ENCODE measurements at regions not wholly inside any gene's neighbourhood (a gene's known extent, or its start where the extent isn't known, plus 50 kb on each side); places are given as distances from the start of the nearest gene placed in this dataset.
A peak's percentile ranks its signal among the peaks of the same experiment; 100 is the strongest.

GRCh38 chr3:127368186-127369032 is 80.6 kb upstream of the PRR20G start:
- peak in 1 of 2 donors; percentile 25 for ATAC-seq
- Mint-ChIP-seq H3K9me3 (no peaks in the 10 kb centered on the region), H3K4me1 (ENCODE audit: low read depth in 2 of 2) (peaks cover 0 to 4% of the 10 kb centered on the region in 2 donors), H3K36me3 (no peaks in the 10 kb centered on the region), H3K27me3 (peaks cover 17 to 36% of the 10 kb centered on the region in 2 donors), H3K4me3 (no peak overlapping the region), H3K27ac (no peak overlapping the region)
- no peak for DNase-seq (ENCODE audit: low spot score)

GRCh38 chr3:127367593-127367992 is 79.7 kb upstream of the PRR20G start:
- Mint-ChIP-seq H3K27me3 (peaks cover 16 to 36% of the 10 kb centered on the region in 2 donors), H3K36me3 (no peaks in the 10 kb centered on the region), H3K4me1 (ENCODE audit: low read depth in 2 of 2) (peaks cover 0 to 4% of the 10 kb centered on the region in 2 donors), H3K9me3 (no peaks in the 10 kb centered on the region), H3K4me3 (no peak overlapping the region), H3K27ac (no peak overlapping the region)
- DNase-seq (ENCODE audit: low spot score) (no peak), ATAC-seq (no peak)

GRCh38 chr3:127366383-127366782 is 78.5 kb upstream of the PRR20G start:
- Mint-ChIP-seq H3K27me3 (peaks cover 16 to 28% of the 10 kb centered on the region in 2 donors), H3K27ac (no peak overlapping the region), H3K36me3 (no peaks in the 10 kb centered on the region), H3K4me1 (ENCODE audit: low read depth in 2 of 2) (peaks cover 0 to 4% of the 10 kb centered on the region in 2 donors), H3K4me3 (no peak overlapping the region), H3K9me3 (no peaks in the 10 kb centered on the region)
- DNase-seq (ENCODE audit: low spot score), result no peak
- ATAC-seq, result no peak

- Mint-ChIP-seq H3K27me3 (peaks cover 14 to 26% of the 10 kb centered on the region in 2 donors), H3K9me3 (no peaks in the 10 kb centered on the region), H3K27ac (no peak overlapping the region), H3K4me3 (no peak overlapping the region), H3K36me3 (no peaks in the 10 kb centered on the region), H3K4me1 (ENCODE audit: low read depth in 2 of 2) (peaks cover 0 to 4% of the 10 kb centered on the region in 2 donors)
- no peak for DNase-seq (ENCODE audit: low spot score)
- ATAC-seq, result no peak
Observed at GRCh38 chr3:127365163-127365798, 77.4 kb upstream of the PRR20G start.

GRCh38 chr3:127363891-127364290 is 76.0 kb upstream of the PRR20G start:
- DNase-seq (ENCODE audit: low spot score) (no peak), ATAC-seq (no peak)
- Mint-ChIP-seq H3K4me1 (ENCODE audit: low read depth in 2 of 2) (peaks cover 0 to 4% of the 10 kb centered on the region in 2 donors), H3K9me3 (no peaks in the 10 kb centered on the region), H3K4me3 (no peak overlapping the region), H3K36me3 (no peaks in the 10 kb centered on the region), H3K27ac (no peak overlapping the region), H3K27me3 (peaks cover 13 to 26% of the 10 kb centered on the region in 2 donors)

- DNase-seq (ENCODE audit: low spot score) (no peak), ATAC-seq (no peak)
- Mint-ChIP-seq H3K27me3 (peaks cover 11 to 26% of the 10 kb centered on the region in 2 donors), H3K27ac (no peak overlapping the region), H3K36me3 (no peaks in the 10 kb centered on the region), H3K4me1 (ENCODE audit: low read depth in 2 of 2) (peaks cover 0 to 4% of the 10 kb centered on the region in 2 donors), H3K4me3 (no peak overlapping the region), H3K9me3 (no peaks in the 10 kb centered on the region)
Observed at GRCh38 chr3:127363171-127363570, 75.3 kb upstream of the PRR20G start.

GRCh38 chr3:127360647-127361046 is 72.8 kb upstream of the PRR20G start:
- Mint-ChIP-seq H3K4me1 (ENCODE audit: low read depth in 2 of 2) (no peaks in the 10 kb centered on the region), H3K27ac (no peak overlapping the region), H3K9me3 (peaks cover 7% of the 10 kb centered on the region), H3K27me3 (peaks cover 7 to 16% of the 10 kb centered on the region in 2 donors), H3K4me3 (no peak overlapping the region), H3K36me3 (peaks cover 7% of the 10 kb centered on the region)
- ATAC-seq (peak in 1 of 2 donors; percentile 21), DNase-seq (ENCODE audit: low spot score) (no peak)

- Mint-ChIP-seq H3K36me3 (peaks cover 7% of the 10 kb centered on the region), H3K4me1 (ENCODE audit: low read depth in 2 of 2) (no peaks in the 10 kb centered on the region), H3K9me3 (peaks cover 7% of the 10 kb centered on the region), H3K27me3 (peaks cover 2 to 7% of the 10 kb centered on the region in 2 donors), H3K27ac (no peak overlapping the region), H3K4me3 (no peak overlapping the region)
- DNase-seq (ENCODE audit: low spot score) (no peak), ATAC-seq (no peak)
Observed at GRCh38 chr3:127358641-127359040, 70.8 kb upstream of the PRR20G start.

- no peak for DNase-seq (ENCODE audit: low spot score)
- H3K4me1 Mint-ChIP-seq (ENCODE audit: low read depth in 2 of 2), result no peaks in the 10 kb centered on the region
- H3K4me3 Mint-ChIP-seq, result no peak overlapping the region
- ATAC-seq, result no peak
- H3K27ac Mint-ChIP-seq, result no peak overlapping the region
- H3K36me3 Mint-ChIP-seq, result peaks cover 7% of the 10 kb centered on the region
- peaks cover 12 to 15% of the 10 kb centered on the region in 2 donors for H3K27me3 Mint-ChIP-seq
- peaks cover 7% of the 10 kb centered on the region for H3K9me3 Mint-ChIP-seq
Observed at GRCh38 chr3:127356381-127356780, 68.5 kb upstream of the PRR20G start.

GRCh38 chr3:127354761-127355160 is 66.9 kb upstream of the PRR20G start:
- Mint-ChIP-seq H3K9me3 (peaks cover 7% of the 10 kb centered on the region), H3K27ac (no peak overlapping the region), H3K4me1 (ENCODE audit: low read depth in 2 of 2) (no peaks in the 10 kb centered on the region), H3K27me3 (peaks cover 19 to 23% of the 10 kb centered on the region in 2 donors), H3K36me3 (peaks cover 7% of the 10 kb centered on the region), H3K4me3 (no peak overlapping the region)
- no peak for DNase-seq (ENCODE audit: low spot score)
- no peak for ATAC-seq

- Mint-ChIP-seq H3K9me3 (peaks cover 7% of the 10 kb centered on the region), H3K27me3 (peaks cover 21 to 32% of the 10 kb centered on the region in 2 donors), H3K27ac (no peak overlapping the region), H3K4me1 (ENCODE audit: low read depth in 2 of 2) (no peaks in the 10 kb centered on the region), H3K4me3 (no peak overlapping the region), H3K36me3 (peaks cover 7% of the 10 kb centered on the region)
- no peak for ATAC-seq
- DNase-seq (ENCODE audit: low spot score), result no peak
Observed at GRCh38 chr3:127352612-127353011, 64.8 kb upstream of the PRR20G start.

GRCh38 chr3:127351775-127352350 is 64.0 kb upstream of the PRR20G start:
- peaks cover 21 to 39% of the 10 kb centered on the region in 2 donors for H3K27me3 Mint-ChIP-seq
- ATAC-seq, result peak in 1 of 2 donors; percentile 32
- DNase-seq (ENCODE audit: low spot score), result no peak
- H3K36me3 Mint-ChIP-seq, result no peaks in the 10 kb centered on the region
- no peaks in the 10 kb centered on the region for H3K9me3 Mint-ChIP-seq
- H3K27ac Mint-ChIP-seq, result no peak overlapping the region
- no peak overlapping the region for H3K4me3 Mint-ChIP-seq
- H3K4me1 Mint-ChIP-seq (ENCODE audit: low read depth in 2 of 2), result no peaks in the 10 kb centered on the region

- no peaks in the 10 kb centered on the region for H3K9me3 Mint-ChIP-seq
- H3K27me3 Mint-ChIP-seq, result peaks cover 26 to 44% of the 10 kb centered on the region in 2 donors
- DNase-seq (ENCODE audit: low spot score), result no peak
- H3K4me1 Mint-ChIP-seq (ENCODE audit: low read depth in 2 of 2), result no peaks in the 10 kb centered on the region
- H3K4me3 Mint-ChIP-seq, result no peak overlapping the region
- H3K36me3 Mint-ChIP-seq, result no peaks in the 10 kb centered on the region
- no peak overlapping the region for H3K27ac Mint-ChIP-seq
- no peak for ATAC-seq
Observed at GRCh38 chr3:127351321-127351720, 63.5 kb upstream of the PRR20G start.

All from natural killer cell treated with Interleukin-12 subunit alpha and Interleukin-12 subunit beta and Interleukin-15 and Interleukin-18, amount 100 ng/mL, for 72 hours (primary cell).